DND-41 (cell line): ENCODE measurements at regions not wholly inside any gene's neighbourhood (a gene's known extent, or its start where the extent isn't known, plus 50 kb on each side); places are given as distances from the start of the nearest gene placed in this dataset.
"Not testable (repeated sequence)": the region's sequence is repeated elsewhere in the genome, so short reads cannot be mapped to it uniquely, and the experiment has no call there.

ENCODE experiments used
- ATAC-seq: fragments of 200-7000 bp; cut with Tn5 transposase; 3 replicates; pipeline ENCODE4 v1.9.1; 2021; ENCODE audit warnings: low read depth; ENCODE audit not compliant: insufficient read depth
- DNase-seq: peaks from one replicate; pipeline ENCODE4 v3.0.0-alpha.2; 2020
- H2AFZ ChIP-seq: 2 replicates; pipeline ENCODE4 v1.6.0; 2012; ENCODE audit warnings: low read depth, low read length
- H3K27ac ChIP-seq: 2 replicates; pipeline ENCODE4 v1.5.1; 2012; ENCODE audit warnings: low read length, inconsistent platforms
- H3K27me3 ChIP-seq: fragments of 200-600 bp; sonication (generic); 2 replicates; pipeline ENCODE4 v1.6.0; 2012; ENCODE audit warnings: low read length, mild to moderate bottlenecking, inconsistent platforms; ENCODE audit not compliant: insufficient read depth, poor library complexity
- H3K36me3 ChIP-seq: 2 replicates; pipeline ENCODE4 v1.5.1; 2012; ENCODE audit warnings: low read length, inconsistent platforms; ENCODE audit not compliant: insufficient read depth
- H3K4me1 ChIP-seq: 2 replicates; pipeline ENCODE4 v1.5.1; 2012; ENCODE audit warnings: mild to moderate bottlenecking, low read length; ENCODE audit not compliant: insufficient read depth
- H3K4me2 ChIP-seq: 2 replicates; pipeline ENCODE4 v1.6.0; 2012; ENCODE audit warnings: mild to moderate bottlenecking, moderate library complexity, low read length, inconsistent platforms; ENCODE audit not compliant: insufficient read depth
- H3K4me3 ChIP-seq, 2 experiments: fragments of 200-600 bp in 1 of 2; shearing (Covaris generic) in 1 of 2; 2 replicates each; pipeline ENCODE4 v1.5.1; 2012 to 2016; ENCODE audit warnings: inconsistent platforms in 2 of 2, low read length in 2 of 2, mild to moderate bottlenecking in 2 of 2, low read depth in 1 of 2, moderate library complexity in 1 of 2
- H3K79me2 ChIP-seq: 2 replicates; pipeline ENCODE4 v1.6.0; 2012; ENCODE audit warnings: low read length, inconsistent platforms; ENCODE audit not compliant: insufficient read depth
- H3K9ac ChIP-seq: 2 replicates; pipeline ENCODE4 v1.6.0; 2012; ENCODE audit warnings: low read depth, mild to moderate bottlenecking, inconsistent platforms, low read length, moderate library complexity
- H3K9me3 ChIP-seq: 2 replicates; pipeline ENCODE4 v1.5.1; 2012; ENCODE audit warnings: low read length, moderate library complexity, mild to moderate bottlenecking, inconsistent platforms; ENCODE audit not compliant: insufficient read depth, severe bottlenecking
- H4K20me1 ChIP-seq: 2 replicates; pipeline ENCODE4 v1.6.0; 2012; ENCODE audit warnings: low read length; ENCODE audit not compliant: insufficient read depth
- CTCF ChIP-seq: IDR thresholded peaks from 2 replicates; pipeline ENCODE4 v1.5.1; 2012; ENCODE audit warnings: borderline replicate concordance, low read length, moderate library complexity, mild to moderate bottlenecking; ENCODE audit not compliant: poor library complexity, severe bottlenecking; ENCODE audit errors: extremely low read depth
- EZH2 ChIP-seq: IDR thresholded peaks from 3 replicates; pipeline ENCODE4 v1.6.1; 2012; ENCODE audit warnings: borderline replicate concordance, low read depth, mild to moderate bottlenecking, moderate library complexity, low read length, inconsistent platforms; ENCODE audit not compliant: severe bottlenecking

DNA sequence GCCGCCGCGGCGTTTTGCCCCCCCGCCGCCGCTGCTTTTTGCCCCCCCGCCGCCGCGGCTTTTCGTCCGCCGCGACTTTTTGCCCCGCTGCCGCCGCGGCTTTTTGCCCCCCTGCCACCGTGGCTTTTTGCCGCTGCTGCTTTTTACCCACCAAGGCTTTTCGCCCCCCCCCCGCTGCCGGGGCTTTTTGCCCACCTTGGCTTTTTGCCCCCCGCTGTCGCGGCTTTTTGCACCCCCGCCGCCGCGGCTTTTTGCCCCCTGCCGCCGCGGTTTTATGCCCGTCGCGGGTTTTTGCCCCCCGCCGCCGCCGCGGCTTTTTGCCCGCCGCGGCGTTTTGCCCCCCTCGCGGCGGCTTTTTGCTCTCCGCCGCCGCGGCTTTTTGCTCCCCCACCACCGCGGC lies 1343.0 kb downstream of the TP53TG3F start:
- no peaks in the 10 kb centered on the region for H3K27me3 ChIP-seq
- H4K20me1 ChIP-seq: no peaks in the 10 kb centered on the region
- no peaks in the 10 kb centered on the region for H3K79me2 ChIP-seq
- TF ChIP-seq EZH2 (no peak), CTCF (no peak)
- no peak overlapping the region for H3K4me3 ChIP-seq
- H3K36me3 ChIP-seq: no peaks in the 10 kb centered on the region
- DNase-seq (no peak), ATAC-seq (no peak)
- no peaks in the 10 kb centered on the region for H3K4me1 ChIP-seq
- no peak overlapping the region for H3K9ac ChIP-seq
- H3K9me3 ChIP-seq: peaks cover 9% of the 10 kb centered on the region
- no peak overlapping the region for H3K27ac ChIP-seq
- no peak overlapping the region for H3K4me2 ChIP-seq
- no peak overlapping the region for H2AFZ ChIP-seq

- no peak overlapping the region for H3K9ac ChIP-seq
- no peaks in the 10 kb centered on the region for H3K27me3 ChIP-seq
- H3K36me3 ChIP-seq: no peaks in the 10 kb centered on the region
- ATAC-seq (no peak), DNase-seq (no peak)
- H2AFZ ChIP-seq: no peak overlapping the region
- H3K4me2 ChIP-seq: no peak overlapping the region
- H3K4me1 ChIP-seq: no peaks in the 10 kb centered on the region
- no peak overlapping the region for H3K27ac ChIP-seq
- H3K79me2 ChIP-seq: no peaks in the 10 kb centered on the region
- no peak for TF ChIP-seq EZH2
- TF ChIP-seq CTCF: no peak
- H4K20me1 ChIP-seq: no peaks in the 10 kb centered on the region
- no peak overlapping the region for H3K4me3 ChIP-seq
- peaks cover 9% of the 10 kb centered on the region for H3K9me3 ChIP-seq
Measured at GRCh38 chr16:34802848-34803599, 1343.6 kb downstream of the TP53TG3F start.

DNA sequence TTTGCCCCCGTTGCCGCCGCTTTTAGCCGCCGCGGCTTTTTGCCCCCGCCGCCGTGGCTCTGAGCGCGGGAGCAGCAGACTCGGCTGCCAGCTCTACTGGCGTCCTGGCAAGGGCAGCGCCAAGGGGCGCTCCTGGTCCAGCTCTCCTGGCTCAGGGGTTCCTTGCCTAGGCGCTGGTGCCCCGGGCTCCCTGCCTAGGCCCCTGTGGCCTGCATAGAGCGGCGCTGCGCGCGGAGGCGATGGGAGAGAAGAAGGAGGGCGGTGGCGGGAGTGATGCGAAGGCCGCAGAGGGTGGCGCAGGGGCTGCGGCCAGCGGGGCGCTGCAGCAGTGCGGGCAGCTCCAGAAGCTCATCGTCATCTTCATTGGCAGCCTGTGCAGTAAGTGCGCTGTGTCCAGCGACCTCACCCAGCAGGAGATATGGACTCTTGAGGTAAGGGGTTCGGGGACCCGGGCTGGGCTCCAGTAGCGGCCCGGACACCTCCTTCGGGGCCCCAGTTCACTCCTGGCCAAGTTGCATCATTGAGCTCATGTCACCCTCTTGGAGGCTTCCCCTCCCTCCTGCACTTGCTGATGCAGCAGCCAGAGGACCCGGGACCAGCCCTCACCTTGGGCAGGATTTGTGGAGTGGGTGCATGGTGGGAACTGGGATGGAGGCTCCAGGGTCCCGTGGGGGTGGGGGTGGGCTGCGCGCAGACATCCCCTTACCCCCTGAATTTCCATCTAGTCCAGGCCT lies 1344.4 kb downstream of the TP53TG3F start:
- Histone ChIP-seq H2AFZ (no peak overlapping the region), H3K9me3 (peaks cover 9% of the 10 kb centered on the region), H3K9ac (no peak overlapping the region), H3K27ac (no peak overlapping the region), H3K79me2 (no peaks in the 10 kb centered on the region), H4K20me1 (no peaks in the 10 kb centered on the region), H3K4me2 (no peak overlapping the region), H3K36me3 (no peaks in the 10 kb centered on the region), H3K4me3 (no peak overlapping the region), H3K4me1 (no peaks in the 10 kb centered on the region), H3K27me3 (no peaks in the 10 kb centered on the region)
- ATAC-seq: no peak
- TF ChIP-seq EZH2: no peak
- no peak for TF ChIP-seq CTCF
- DNase-seq: no peak

DNA sequence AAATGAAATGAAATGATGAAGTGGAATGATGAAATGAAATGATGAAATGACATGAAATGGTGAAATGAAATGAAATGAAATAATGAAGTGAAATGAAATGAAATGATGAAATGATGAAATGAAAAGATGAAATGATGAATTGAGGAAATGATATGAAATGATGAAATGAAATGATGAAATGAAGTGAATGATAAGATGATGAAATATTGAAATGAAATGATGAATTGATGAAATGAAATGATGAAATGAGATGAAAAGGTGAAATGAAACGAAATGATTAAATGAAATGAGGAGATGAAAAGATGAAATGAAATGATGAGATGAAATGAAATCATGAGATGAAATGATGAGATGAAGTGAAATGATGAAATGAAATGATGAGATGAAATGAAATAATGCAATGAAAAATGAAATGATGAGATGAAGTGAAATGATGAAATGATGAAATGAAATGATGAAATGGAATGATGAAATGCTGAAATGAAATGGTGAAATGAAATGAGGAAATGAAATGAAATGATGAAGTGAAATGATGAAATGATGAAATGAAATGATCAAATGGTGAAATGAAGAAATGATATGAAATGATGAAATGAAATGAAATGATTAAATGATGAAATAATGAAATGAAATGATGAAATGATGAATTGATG lies 1347.7 kb downstream of the TP53TG3F start:
- H3K79me2 ChIP-seq, H3K4me3 ChIP-seq, H3K36me3 ChIP-seq, H3K4me1 ChIP-seq, DNase-seq, H4K20me1 ChIP-seq, H3K27ac ChIP-seq, H3K9me3 ChIP-seq, H3K27me3 ChIP-seq, H3K9ac ChIP-seq, ATAC-seq, H2AFZ ChIP-seq, H3K4me2 ChIP-seq: not testable (repeated sequence)

DNA sequence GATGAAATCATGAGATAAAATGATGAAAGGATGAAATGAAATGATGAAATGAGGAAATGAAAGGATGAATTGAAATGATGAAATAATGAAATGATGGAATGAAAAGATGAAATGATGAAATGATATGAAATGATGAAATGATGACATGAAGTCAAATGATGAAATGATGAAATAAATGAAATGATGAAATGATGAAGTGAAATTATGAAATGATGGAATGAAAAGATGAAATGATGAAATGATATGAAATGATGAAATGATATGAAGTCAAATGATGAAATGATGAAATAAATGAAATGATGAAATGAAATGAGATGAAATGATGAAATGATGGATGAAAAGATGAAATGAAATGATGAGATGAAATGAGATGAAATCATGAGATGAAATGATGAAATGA lies 1348.4 kb downstream of the TP53TG3F start:
- not testable (repeated sequence) for H3K27ac ChIP-seq, H3K4me3 ChIP-seq, H4K20me1 ChIP-seq, H3K9me3 ChIP-seq, DNase-seq, H2AFZ ChIP-seq, H3K4me2 ChIP-seq, H3K4me1 ChIP-seq, H3K9ac ChIP-seq, ATAC-seq, H3K27me3 ChIP-seq, H3K36me3 ChIP-seq, H3K79me2 ChIP-seq
